ENCODE measurements at regions not wholly inside any gene's neighbourhood (a gene's known extent, or its start where the extent isn't known, plus 50 kb on each side); places are given as distances from the start of the nearest gene placed in this dataset.

DNA sequence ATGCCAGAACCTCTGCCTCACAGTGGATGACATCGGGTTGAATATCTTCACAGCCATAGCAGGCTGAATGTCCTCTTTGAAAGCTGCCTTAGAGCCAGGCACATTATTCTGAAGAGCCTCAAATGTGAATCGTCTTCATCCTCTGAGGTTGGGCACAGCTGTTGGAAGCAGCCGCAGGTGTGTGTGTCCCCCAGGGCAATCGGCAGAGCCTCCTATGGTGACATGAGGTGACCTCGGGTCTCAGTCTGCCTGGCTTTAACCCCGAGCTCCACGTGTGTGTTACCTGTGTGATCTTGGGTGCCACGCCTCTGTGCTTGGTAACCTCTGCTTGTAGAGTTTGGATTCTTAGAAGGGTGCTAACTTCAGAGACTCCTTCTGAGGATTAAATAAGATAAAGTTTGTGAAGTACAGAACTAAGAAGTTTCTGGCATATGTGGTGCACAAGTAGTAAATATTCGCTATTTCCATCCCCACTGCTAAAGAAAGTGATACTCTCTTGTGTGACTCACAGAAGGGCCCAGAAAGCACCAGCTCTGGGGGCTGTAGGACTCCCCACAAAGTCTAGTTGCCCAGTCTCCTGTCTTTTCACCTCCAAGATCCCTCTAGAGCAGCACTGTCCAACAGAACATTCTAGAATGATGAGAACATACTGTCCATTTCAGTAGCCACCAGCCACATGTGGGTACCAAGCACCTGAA, 500.9 kb downstream of the NPHP4 start:
- H3K4me3 ChIP-seq (replicated peaks; ENCODE audit: low read depth, low read length) = no peak overlapping the region
- DNase-seq (ENCODE audit: low read depth) = no peak
- TF ChIP-seq, protein P1, sequence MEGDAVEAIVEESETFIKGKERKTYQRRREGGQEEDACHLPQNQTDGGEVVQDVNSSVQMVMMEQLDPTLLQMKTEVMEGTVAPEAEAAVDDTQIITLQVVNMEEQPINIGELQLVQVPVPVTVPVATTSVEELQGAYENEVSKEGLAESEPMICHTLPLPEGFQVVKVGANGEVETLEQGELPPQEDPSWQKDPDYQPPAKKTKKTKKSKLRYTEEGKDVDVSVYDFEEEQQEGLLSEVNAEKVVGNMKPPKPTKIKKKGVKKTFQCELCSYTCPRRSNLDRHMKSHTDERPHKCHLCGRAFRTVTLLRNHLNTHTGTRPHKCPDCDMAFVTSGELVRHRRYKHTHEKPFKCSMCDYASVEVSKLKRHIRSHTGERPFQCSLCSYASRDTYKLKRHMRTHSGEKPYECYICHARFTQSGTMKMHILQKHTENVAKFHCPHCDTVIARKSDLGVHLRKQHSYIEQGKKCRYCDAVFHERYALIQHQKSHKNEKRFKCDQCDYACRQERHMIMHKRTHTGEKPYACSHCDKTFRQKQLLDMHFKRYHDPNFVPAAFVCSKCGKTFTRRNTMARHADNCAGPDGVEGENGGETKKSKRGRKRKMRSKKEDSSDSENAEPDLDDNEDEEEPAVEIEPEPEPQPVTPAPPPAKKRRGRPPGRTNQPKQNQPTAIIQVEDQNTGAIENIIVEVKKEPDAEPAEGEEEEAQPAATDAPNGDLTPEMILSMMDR (IDR thresholded peaks at IDR 0.05; ENCODE audit: low read length, missing control alignments) = no peak

DNA sequence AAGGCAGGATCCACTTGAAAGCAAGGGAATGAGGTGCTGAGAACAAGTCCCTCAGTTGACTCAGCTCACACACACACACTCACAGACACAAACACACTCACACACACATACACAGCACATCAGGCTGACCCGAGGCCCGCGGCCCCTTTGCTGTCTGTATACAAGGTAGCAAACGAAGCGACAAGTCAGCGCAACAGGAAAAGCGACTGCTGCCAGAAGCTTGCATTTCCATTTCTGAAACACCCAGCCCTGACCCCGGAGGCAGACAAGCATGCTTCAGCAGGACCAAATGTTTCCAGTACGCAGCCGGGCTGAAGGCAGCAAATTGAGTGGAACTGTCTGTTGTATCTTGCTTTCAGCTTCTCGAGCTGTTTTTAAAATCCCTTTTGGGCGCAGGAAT, 501.6 kb downstream of the NPHP4 start:
- TF ChIP-seq, protein P1 (IDR thresholded peaks at IDR 0.05; ENCODE audit: low read length, missing control alignments) = no peak
- H3K4me3 ChIP-seq (replicated peaks; ENCODE audit: low read depth, low read length) = no peak overlapping the region
- DNase-seq (ENCODE audit: low read depth) = no peak

DNA sequence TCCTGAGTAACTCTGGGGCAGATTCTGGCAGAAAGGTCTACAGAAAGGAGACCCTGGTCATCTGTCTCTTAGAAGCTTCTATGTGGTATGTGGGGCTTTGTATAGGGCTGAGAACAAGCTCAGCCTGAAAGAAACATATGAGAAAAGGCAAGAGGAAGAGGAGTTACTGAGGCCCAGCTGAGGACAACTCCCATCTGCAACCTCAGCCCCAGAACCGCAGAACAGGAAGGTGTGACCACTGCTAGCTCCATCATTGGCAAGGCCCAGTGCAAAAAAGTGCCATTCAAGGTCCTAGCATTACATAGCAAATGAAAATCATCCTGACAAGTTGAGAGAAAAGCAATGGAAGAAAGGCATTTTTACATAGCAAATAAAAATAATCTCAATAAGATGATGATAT, 503.8 kb downstream of the NPHP4 start:
- TF ChIP-seq, protein P1 (IDR thresholded peaks at IDR 0.05; ENCODE audit: low read length, missing control alignments) = no peak
- DNase-seq (ENCODE audit: low read depth) = no peak
- H3K4me3 ChIP-seq (replicated peaks; ENCODE audit: low read depth, low read length) = no peak overlapping the region

DNA sequence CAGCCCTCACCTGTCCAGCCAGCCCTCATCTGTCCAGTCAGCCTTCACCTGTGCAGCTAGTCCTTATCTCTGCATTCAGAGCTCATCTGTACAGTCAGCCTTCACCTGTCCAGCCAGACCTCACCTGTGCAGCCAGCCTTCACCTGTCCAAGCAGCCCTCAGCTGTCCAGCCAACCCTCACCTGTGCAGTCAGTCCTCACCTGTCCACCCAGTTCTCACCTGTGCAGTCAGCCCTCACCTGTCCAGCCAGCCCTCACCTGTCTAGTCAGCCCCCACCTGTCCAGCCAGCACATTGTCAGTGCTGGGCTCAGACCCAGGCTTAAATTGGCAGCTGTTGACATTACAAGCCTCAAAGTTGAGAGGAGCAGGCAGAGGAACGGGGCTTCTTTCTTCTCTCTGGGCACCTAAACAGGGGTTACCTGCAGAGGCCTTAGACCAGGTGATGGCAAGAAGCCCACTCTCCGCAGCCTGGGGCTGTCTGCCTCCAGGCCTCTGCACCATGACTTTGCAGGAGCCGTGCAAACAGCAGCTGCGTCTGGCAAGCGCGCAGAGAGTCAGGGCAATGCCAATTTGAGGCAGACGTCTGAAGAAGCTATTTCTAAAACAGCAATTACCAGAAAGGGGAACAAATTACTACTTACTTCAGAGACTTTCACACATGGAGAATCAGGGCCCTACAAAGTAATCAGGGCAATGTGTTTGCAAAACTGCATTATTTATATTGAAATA, 506.1 kb downstream of the NPHP4 start:
- TF ChIP-seq, protein P1 (IDR thresholded peaks at IDR 0.05; ENCODE audit: low read length, missing control alignments) = no peak
- H3K4me3 ChIP-seq (replicated peaks; ENCODE audit: low read depth, low read length) = no peak overlapping the region
- no peak for DNase-seq (ENCODE audit: low read depth)

DNA sequence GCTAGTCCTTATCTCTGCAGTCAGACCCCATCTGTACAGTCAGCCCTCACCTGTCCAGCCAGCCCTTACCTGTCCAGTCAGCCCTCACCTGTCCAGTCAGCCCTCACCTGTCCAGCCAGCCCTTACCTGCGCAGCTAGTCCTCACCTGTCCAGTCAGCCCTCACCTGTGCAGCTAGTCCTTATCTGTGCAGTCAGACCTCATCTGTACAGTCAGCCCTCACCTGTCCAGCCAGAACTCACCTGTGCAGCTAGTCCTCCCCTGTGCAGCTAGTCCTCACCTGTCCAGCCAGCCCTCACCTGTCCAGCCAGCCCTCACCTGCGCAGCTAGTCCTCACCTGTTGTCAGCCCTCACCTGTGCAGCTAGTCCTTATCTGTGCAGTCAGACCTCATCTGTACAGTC, 506.8 kb downstream of the NPHP4 start:
- no peak overlapping the region for H3K4me3 ChIP-seq (replicated peaks; ENCODE audit: low read depth, low read length)
- TF ChIP-seq, protein P1 (IDR thresholded peaks at IDR 0.05; ENCODE audit: low read length, missing control alignments) = no peak
- no peak for DNase-seq (ENCODE audit: low read depth)

DNA sequence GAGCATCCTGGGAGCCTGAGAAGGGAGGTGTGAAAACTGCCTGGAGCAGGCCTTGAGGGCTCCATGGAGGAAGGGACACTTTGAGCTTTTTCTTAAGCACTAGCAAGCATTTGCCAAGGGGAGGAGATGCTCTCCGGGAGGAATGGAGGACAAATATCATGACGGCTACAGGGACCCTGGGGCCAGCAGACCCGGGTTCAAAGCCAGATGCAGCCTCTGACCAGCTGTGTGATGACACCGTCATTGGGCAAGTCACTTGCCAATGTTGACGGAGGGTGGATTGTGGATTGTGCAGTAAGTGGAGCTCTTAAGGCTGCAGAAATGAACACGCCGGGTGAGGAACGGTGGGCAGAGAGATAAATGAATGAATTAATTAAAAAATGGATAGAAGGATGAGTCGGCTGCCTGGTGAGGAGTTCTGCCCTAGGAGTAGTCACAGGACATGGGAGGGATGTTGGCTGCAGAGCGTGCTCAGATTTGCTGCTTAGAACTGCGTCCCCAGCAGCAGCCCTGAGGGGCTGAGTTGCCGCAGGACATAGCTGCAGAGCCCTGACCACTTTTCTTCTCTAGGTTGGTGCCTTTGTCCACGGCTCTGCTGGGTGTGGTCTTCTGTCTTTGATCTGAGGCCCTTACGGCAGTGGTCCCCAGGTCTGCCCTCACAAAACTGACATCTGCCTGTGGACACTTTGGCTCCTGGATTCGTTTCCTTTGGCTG, 507.6 kb downstream of the NPHP4 start:
- no peak for DNase-seq (ENCODE audit: low read depth)
- H3K4me3 ChIP-seq (replicated peaks; ENCODE audit: low read depth, low read length) = no peak overlapping the region
- TF ChIP-seq, protein P1 (IDR thresholded peaks at IDR 0.05; ENCODE audit: low read length, missing control alignments) = no peak

All from fibroblast of pulmonary artery (primary cell).